Spleen (tissue), 7 donors: ENCODE measurements at regions not wholly inside any gene's neighbourhood (a gene's known extent, or its start where the extent isn't known, plus 50 kb on each side); places are given as distances from the start of the nearest gene placed in this dataset.

Experiments used
- POLR2A ChIP-seq, 3 donors: fragments of 450-650 bp; IDR thresholded peaks; one replicate each; pipeline ENCODE4 v1.5.1; 2017; ENCODE audit warnings: antibody characterized with exemption in 3 of 3, mild to moderate bottlenecking in 1 of 3
- TF ChIP-seq, protein P1 (sequence below), 11 experiments: fragments of 200-600 bp in 7 of 11; fragments of 450-650 bp in 4 of 11; sonication (generic) in 4 of 11; IDR thresholded peaks in 8 of 11; conservative IDR thresholded peaks in 3 of 11; 1 replicate in 7 of 11; 2 replicates in 4 of 11; pipeline versions ENCODE4 v1.4.0 to v1.8.0; 2016 to 2021; ENCODE audit warnings: antibody characterized with exemption in 11 of 11, inconsistent platforms in 4 of 11, mild to moderate bottlenecking in 1 of 11
- donor health status: DM: no; HTN: no; CAD: no; lungs with moderate emphysema.
- donor health status: DM: no; HTN: no; CAD: no.
- donor health status: DM: no; HTN: no; CAD: no.

DNA sequence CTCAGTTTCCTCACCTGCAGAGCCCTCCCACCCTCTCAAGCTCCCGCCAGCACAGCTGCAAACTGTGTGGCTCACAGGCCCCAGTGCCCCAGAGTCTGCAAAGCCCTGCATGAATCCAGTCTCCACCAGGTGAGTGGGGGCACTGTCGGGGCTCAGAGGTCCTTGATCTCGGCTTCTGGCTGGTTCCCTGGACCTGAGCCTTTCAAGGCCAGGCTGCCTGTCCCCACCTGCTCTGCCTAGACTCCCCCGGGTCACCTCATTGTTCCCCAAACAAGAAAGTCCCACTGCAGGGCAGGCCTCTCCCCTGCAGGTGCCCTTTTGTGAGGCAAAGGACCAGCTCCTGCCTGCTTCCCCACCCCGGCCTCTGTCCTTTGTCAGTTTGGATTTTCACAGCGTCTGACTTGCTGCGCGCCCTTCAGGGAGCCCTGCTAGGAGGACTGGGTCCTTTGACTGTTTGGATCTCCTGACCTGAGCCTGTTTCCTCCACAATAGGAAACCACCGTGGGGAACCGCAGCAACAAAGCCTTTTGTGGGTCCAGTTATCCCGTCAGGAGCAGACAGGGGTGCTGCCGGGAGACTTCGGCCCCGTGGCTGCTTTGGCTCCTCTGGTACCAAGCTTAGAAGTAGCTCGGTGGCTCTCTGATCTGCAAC is 200.5 kb upstream of the HDAC4 start:
- TF ChIP-seq, protein P1, sequence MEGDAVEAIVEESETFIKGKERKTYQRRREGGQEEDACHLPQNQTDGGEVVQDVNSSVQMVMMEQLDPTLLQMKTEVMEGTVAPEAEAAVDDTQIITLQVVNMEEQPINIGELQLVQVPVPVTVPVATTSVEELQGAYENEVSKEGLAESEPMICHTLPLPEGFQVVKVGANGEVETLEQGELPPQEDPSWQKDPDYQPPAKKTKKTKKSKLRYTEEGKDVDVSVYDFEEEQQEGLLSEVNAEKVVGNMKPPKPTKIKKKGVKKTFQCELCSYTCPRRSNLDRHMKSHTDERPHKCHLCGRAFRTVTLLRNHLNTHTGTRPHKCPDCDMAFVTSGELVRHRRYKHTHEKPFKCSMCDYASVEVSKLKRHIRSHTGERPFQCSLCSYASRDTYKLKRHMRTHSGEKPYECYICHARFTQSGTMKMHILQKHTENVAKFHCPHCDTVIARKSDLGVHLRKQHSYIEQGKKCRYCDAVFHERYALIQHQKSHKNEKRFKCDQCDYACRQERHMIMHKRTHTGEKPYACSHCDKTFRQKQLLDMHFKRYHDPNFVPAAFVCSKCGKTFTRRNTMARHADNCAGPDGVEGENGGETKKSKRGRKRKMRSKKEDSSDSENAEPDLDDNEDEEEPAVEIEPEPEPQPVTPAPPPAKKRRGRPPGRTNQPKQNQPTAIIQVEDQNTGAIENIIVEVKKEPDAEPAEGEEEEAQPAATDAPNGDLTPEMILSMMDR (IDR thresholded peaks at IDR 0.05 in 8 of 11, conservative IDR thresholded peaks at IDR 0.05 in 3 of 11): no peak
- TF ChIP-seq POLR2A (IDR thresholded peaks at IDR 0.05): no peak
